ENCODE measurements at regions not wholly inside any gene's neighbourhood (a gene's known extent, or its start where the extent isn't known, plus 50 kb on each side); places are given as distances from the start of the nearest gene placed in this dataset.

- Histone ChIP-seq H3K4me1 (ENCODE audit: control insufficient read depth in 1 of 2, insufficient read depth in 2 of 2, low read length in 2 of 2) (no peaks in the 10 kb centered on the region), H3K4me3 (replicated peaks in 1 of 2; ENCODE audit: low read depth in 1 of 2, low read length in 2 of 2) (no peak overlapping the region), H4K20me1 (ENCODE audit: insufficient read depth) (no peaks in the 10 kb centered on the region), H3K9ac (ENCODE audit: low read length) (no peak overlapping the region), H3K27me3 (ENCODE audit: insufficient read depth, low read length) (no peaks in the 10 kb centered on the region), H3K9me3 (ENCODE audit: control insufficient read depth in 1 of 2, insufficient read depth in 1 of 2, low read depth in 1 of 2, low read length in 2 of 2) (peaks cover 0 to 5% of the 10 kb centered on the region in 2 experiments; a peak in 1 of 4 replicates), H3K79me2 (ENCODE audit: insufficient read depth, low read length) (no peaks in the 10 kb centered on the region), H3K4me2 (ENCODE audit: low read length) (no peak overlapping the region), H2AFZ (ENCODE audit: low read depth, low read length, poor library complexity, severe bottlenecking) (no peak overlapping the region), H3K27ac (ENCODE audit: low read depth, low read length) (no peak overlapping the region), H3K36me3 (ENCODE audit: control insufficient read depth in 1 of 2, insufficient read depth in 2 of 2, low read length in 2 of 2) (no peaks in the 10 kb centered on the region), H3K9me2 (ENCODE audit: insufficient read depth) (no peaks in the 10 kb centered on the region)
- intact Hi-C loops (cut with micrococcal nuclease): no loop called here
- TF ChIP-seq ELF1 (IDR thresholded peaks at IDR 0.05; ENCODE audit: borderline replicate concordance, low read depth) (no peak), ATF3 (IDR thresholded peaks at IDR 0.05) (no peak), SIN3A (IDR thresholded peaks at IDR 0.05; ENCODE audit: low read depth) (no peak), POLR2AphosphoS5 (IDR thresholded peaks at IDR 0.05; ENCODE audit: low read depth, low read length) (no peak), CTCF (IDR thresholded peaks at IDR 0.05 in 2 of 3, conservative IDR thresholded peaks at IDR 0.05 in 1 of 3; ENCODE audit: borderline replicate concordance in 1 of 3, insufficient read depth in 1 of 3, low read depth in 2 of 3, low read length in 2 of 3) (no peak), SP1 (IDR thresholded peaks at IDR 0.05; ENCODE audit: low read depth) (no peak), SRF (IDR thresholded peaks at IDR 0.05; ENCODE audit: low read depth) (no peak), EZH2phosphoT487 (IDR thresholded peaks at IDR 0.05; ENCODE audit: borderline replicate concordance) (no peak), ZNF274 (IDR thresholded peaks at IDR 0.05; ENCODE audit: low read depth, low read length) (no peak), REST (IDR thresholded peaks at IDR 0.05; ENCODE audit: low read depth) (no peak), EZH2 (IDR thresholded peaks at IDR 0.05) (no peak), ZBTB33 (IDR thresholded peaks at IDR 0.05; ENCODE audit: extremely low read depth, insufficient replicate concordance, low read length) (no peak), TCF7L2 (IDR thresholded peaks at IDR 0.05; ENCODE audit: borderline replicate concordance, extremely low read depth, insufficient read depth, insufficient read length) (no peak), POLR2A (IDR thresholded peaks at IDR 0.05; ENCODE audit: borderline replicate concordance, extremely low read depth, insufficient read depth, insufficient read length) (no peak)
- no TSS peak for BruUV-seq (replicated peaks)
- CTCF ChIA-PET: no interaction called here
- no peak for ATAC-seq
- RAD21 ChIA-PET (ENCODE audit: low non-redundant PET in 1 of 2, low total read pairs in 2 of 2, uncharacterized antibody in 2 of 2, unreplicated experiment in 2 of 2): no interaction called here
- POLR2A ChIA-PET: no interaction called here
- DNase-seq (ENCODE audit: low read depth, low spot score): no peak
Observed at GRCh38 chr1:90593312-90593711, 123.8 kb downstream of the BARHL2 start.
